ENCODE measurements at regions not wholly inside any gene's neighbourhood (a gene's known extent, or its start where the extent isn't known, plus 50 kb on each side); places are given as distances from the start of the nearest gene placed in this dataset.
A peak's percentile ranks its signal among the peaks of the same experiment; 100 is the strongest.

GRCh38 chr20:2227861-2228260, 67.9 kb upstream of the TGM3 start:
- Mint-ChIP-seq H3K27ac (ENCODE audit: unreplicated experiment) (no peak overlapping the region), H3K9me3 (ENCODE audit: unreplicated experiment) (no peaks in the 10 kb centered on the region), H3K27me3 (ENCODE audit: unreplicated experiment) (no peaks in the 10 kb centered on the region), H3K4me1 (ENCODE audit: low read depth, unreplicated experiment) (no peaks in the 10 kb centered on the region), H3K4me3 (ENCODE audit: unreplicated experiment) (no peak overlapping the region), H3K36me3 (ENCODE audit: unreplicated experiment) (no peaks in the 10 kb centered on the region)
- TF ChIP-seq CTCF (IDR thresholded peaks at IDR 0.05; ENCODE audit: partially characterized antibody, unreplicated experiment): no peak
- DNase-seq: no peak

- Mint-ChIP-seq H3K4me3 (ENCODE audit: unreplicated experiment) (no peak overlapping the region), H3K27me3 (ENCODE audit: unreplicated experiment) (no peaks in the 10 kb centered on the region), H3K27ac (ENCODE audit: unreplicated experiment) (no peak overlapping the region), H3K9me3 (ENCODE audit: unreplicated experiment) (no peaks in the 10 kb centered on the region), H3K36me3 (ENCODE audit: unreplicated experiment) (no peaks in the 10 kb centered on the region), H3K4me1 (ENCODE audit: low read depth, unreplicated experiment) (no peaks in the 10 kb centered on the region)
- no peak for TF ChIP-seq CTCF (IDR thresholded peaks at IDR 0.05; ENCODE audit: partially characterized antibody, unreplicated experiment)
- DNase-seq: no peak
These were observed 66.9 kb upstream of the TGM3 start for GRCh38 chr20:2228926-2229325.

- H3K4me1 Mint-ChIP-seq (ENCODE audit: low read depth, unreplicated experiment): peaks cover 10% of the 10 kb centered on the region
- no peak overlapping the region for H3K27ac Mint-ChIP-seq (ENCODE audit: unreplicated experiment)
- no peak for DNase-seq
- H3K9me3 Mint-ChIP-seq (ENCODE audit: unreplicated experiment): no peaks in the 10 kb centered on the region
- H3K36me3 Mint-ChIP-seq (ENCODE audit: unreplicated experiment): no peaks in the 10 kb centered on the region
- H3K4me3 Mint-ChIP-seq (ENCODE audit: unreplicated experiment): no peak overlapping the region
- no peak for TF ChIP-seq CTCF (IDR thresholded peaks at IDR 0.05; ENCODE audit: partially characterized antibody, unreplicated experiment)
- no peaks in the 10 kb centered on the region for H3K27me3 Mint-ChIP-seq (ENCODE audit: unreplicated experiment)
These were observed 64.9 kb upstream of the TGM3 start for GRCh38 chr20:2230726-2231488.

GRCh38 chr20:2231701-2232100, 64.1 kb upstream of the TGM3 start:
- no peak for TF ChIP-seq CTCF (IDR thresholded peaks at IDR 0.05; ENCODE audit: partially characterized antibody, unreplicated experiment)
- Mint-ChIP-seq H3K27me3 (ENCODE audit: unreplicated experiment) (no peaks in the 10 kb centered on the region), H3K9me3 (ENCODE audit: unreplicated experiment) (no peaks in the 10 kb centered on the region), H3K27ac (ENCODE audit: unreplicated experiment) (no peak overlapping the region), H3K36me3 (ENCODE audit: unreplicated experiment) (no peaks in the 10 kb centered on the region), H3K4me1 (ENCODE audit: low read depth, unreplicated experiment) (peaks cover 10% of the 10 kb centered on the region), H3K4me3 (ENCODE audit: unreplicated experiment) (no peak overlapping the region)
- DNase-seq: no peak

GRCh38 chr20:2234598-2235191, 61.1 kb upstream of the TGM3 start:
- no peaks in the 10 kb centered on the region for H3K9me3 Mint-ChIP-seq (ENCODE audit: unreplicated experiment)
- H3K4me3 Mint-ChIP-seq (ENCODE audit: unreplicated experiment): peak overlapping the region; percentile 34
- H3K36me3 Mint-ChIP-seq (ENCODE audit: unreplicated experiment): no peaks in the 10 kb centered on the region
- peaks cover 10% of the 10 kb centered on the region for H3K4me1 Mint-ChIP-seq (ENCODE audit: low read depth, unreplicated experiment)
- peak; percentile 31 for DNase-seq
- H3K27ac Mint-ChIP-seq (ENCODE audit: unreplicated experiment): peak overlapping the region; percentile 87
- TF ChIP-seq CTCF (IDR thresholded peaks at IDR 0.05; ENCODE audit: partially characterized antibody, unreplicated experiment): no peak
- peaks cover 2% of the 10 kb centered on the region for H3K27me3 Mint-ChIP-seq (ENCODE audit: unreplicated experiment)
